Activated CD8-positive, alpha-beta memory T cell treated with anti-CD3 and anti-CD28 coated beads for 4 hours (primary cell): ENCODE measurements at regions not wholly inside any gene's neighbourhood (a gene's known extent, or its start where the extent isn't known, plus 50 kb on each side); places are given as distances from the start of the nearest gene placed in this dataset.
"Not testable (repeated sequence)": the region's sequence is repeated elsewhere in the genome, so short reads cannot be mapped to it uniquely, and the experiment has no call there.

ENCODE experiments used
- DNase-seq, 2 donors: peaks; one replicate each; pipeline ENCODE4 v3.0.0-alpha.2; 2020; ENCODE audit warnings: low read depth in 2 of 2

DNA sequence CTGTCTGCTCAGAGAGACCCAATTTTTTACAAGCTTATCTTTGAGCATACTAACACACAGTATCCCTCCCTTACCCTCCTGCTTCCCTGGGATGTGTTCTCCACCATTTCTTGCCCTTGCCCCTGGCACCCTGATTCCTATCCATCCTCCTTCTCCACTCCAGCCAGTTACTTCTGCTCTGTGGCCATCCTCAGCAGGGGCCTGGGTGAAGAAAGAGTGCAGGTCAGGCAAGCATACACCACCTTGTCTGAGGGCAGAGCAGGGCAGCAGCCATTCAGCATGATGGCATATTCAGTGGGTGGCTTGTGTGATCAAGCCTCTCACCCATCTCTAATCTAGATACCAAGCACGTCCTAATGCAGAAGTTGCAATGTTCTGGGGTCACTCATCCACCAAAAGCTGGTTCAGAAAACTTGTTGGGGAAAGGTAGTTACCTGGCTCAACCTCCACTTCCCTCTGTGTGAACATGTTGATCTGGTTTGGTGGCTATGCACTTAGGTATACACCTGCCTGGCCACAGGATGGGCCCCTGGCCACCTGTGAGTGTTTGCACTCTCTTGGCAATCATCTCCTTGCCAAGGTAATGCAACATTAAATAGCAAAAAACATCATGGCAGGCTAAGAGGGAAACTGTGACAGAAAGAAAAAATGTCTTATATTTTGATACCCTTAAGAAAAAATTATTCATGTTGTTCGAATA, 900.3 kb upstream of the MIR17HG start:
- no peak for DNase-seq

DNA sequence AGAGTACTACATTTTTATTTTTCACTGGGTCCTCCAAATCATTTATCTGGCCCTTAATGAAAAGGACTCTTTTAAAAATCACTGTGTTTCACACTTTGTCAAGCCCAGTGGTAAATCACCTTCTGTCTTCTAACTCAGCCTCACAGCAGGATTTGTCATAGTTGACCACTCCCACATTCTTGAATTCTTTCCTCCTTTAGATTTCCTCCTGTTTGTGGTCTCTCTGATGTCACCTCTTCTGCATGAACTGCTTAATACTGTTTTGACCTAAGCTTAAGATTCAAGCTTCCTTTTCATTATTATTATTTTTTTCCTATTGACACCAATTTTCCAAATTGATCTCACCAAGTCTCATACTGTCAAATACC, 899.8 kb upstream of the MIR17HG start:
- no peak for DNase-seq

DNA sequence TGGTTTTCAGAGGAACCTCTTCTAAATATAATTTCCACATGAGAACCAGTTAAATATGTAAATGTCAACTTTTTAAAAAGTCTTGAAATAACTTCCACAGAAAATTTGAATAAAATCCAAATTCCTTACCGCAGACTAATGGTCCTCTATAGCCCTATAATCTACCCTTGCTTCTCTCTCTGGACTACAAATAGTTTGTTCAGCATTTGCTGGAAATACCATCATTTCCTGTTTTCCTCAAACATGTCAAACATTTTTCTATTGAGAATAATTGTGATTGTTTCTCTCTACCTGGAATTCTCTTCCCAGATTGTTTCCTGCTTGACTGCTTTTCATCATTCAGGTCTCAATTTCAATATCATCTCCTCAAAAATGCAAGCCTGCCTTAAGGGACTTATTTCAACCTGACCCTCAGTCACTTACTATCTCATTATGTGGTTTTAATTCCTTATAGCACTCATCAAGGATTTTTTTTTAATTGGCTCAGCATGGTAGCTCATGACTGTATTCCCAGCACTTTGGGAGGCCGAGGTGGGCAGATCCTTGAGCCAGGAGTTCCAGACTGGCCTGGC, 898.9 kb upstream of the MIR17HG start:
- no peak for DNase-seq

DNA sequence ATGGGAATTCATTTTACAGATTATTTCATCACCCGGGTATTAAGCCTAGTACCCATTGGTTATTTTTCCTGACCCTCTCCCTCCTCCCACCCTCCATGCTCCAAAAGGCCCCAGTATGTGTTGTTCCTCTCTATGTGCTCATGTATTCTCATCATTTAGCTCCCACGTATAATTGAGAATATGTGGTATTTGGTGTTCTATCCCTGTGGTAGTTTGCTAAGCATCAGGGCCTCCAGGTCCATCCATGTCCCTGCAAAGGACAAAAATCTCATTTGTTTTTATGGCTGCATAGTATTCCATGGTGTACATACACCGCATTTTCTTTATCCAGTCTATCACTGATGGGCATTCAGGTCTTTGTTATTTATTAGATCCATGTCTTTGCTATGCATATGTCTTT, 894.1 kb upstream of the MIR17HG start:
- no peak for DNase-seq

DNA sequence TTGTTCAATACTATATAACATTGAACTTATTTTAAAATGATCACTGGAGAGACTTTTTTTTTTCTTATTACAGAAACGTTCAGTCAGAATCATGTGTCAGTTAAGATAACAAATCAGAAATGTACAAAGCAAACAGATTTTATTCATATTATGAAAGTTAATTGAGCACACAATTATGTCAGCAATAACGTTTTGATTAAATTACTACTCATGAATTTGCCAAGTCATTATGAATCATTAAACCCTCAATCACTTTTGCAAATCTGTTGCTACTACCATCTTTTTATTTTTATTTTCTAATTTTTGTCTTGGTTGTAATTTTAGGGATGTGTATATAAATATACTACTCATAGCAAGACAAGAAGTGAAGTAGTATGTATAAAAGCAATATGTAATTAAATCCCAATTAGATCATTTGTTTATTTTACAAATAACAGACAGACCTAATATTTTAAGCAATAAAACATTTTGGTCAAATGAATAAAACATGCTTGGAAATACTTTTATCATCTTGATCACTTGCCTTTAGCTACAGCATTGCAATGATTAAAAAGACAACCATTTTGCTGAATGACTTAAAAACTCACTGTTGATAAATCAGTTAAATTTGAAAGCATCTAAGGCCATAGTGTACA, 893.4 kb upstream of the MIR17HG start:
- no peak for DNase-seq

DNA sequence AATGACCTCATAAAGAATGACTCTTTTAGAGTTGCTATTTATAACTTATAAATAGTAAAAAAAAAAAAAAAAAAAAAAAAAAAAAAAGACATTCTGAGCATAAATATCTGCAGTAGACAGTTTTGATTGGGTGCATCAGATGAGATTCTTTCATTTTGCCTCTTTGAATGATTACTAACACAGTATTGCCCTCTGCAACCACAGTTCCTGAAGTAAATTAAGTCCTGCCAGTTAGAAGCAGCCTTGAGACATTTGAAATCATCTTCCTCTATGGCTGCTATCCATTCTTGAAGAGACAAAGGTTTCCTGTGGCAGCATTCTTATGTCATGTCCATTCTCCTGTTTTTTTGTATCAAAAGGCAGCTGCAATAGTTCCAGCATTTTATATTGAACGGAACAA, 892.4 kb upstream of the MIR17HG start:
- DNase-seq, result no peak

DNA sequence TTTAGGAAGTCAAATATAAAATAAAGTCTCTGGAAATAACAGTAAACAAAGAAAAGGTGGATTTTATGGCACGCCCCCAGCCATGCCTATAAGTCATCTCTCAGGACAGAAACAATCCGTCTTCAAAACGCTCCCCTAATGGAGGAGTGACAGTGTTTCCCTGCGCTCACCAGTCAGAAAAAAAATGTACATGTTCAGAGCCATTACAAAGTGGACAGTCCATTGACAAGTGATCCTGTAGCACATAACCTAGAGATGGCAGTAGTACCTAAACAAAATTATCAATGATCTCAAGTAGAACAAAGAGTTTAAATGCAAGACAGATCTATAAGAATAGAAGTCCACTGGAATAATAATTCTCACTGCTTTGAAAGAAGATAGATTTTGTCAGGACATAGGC, 891.7 kb upstream of the MIR17HG start:
- DNase-seq, result no peak

DNA sequence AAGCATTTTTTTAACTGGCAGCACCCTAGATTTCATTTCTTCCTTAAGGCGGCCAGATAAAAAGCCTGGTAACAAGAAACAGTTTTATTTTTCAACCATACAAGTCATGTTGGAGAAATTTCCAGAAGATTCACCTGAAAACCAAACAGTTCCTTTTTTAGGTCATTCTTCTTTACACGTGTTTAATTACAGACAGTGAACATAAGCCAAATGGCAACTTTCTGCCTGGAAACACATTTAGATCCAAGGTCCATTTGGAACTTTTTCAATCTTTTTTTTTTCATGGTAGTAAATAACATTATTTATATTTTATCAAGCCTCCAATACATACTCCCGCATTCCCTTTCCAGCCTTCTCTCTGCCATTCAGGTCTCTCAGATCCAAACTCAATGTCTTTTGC, 886.1 kb upstream of the MIR17HG start:
- DNase-seq, result no peak

DNA sequence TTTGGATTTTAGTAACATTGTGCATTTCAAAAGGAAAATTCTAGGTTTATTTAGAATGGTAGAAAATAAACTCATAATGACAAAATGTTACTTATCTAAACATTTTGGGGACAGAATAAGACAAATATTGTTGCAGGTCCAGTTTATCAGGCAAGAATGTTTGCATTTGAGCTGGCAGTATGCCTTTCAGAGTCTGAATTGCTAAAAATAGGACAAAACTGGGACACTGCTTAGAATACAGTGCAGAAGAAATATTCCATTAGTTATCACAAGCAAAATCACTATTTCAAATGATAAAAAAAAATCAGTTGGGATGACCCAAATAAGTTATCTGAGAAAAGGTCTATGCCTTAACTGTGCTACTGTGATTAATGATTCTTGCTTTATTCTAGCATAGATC, 870.3 kb upstream of the MIR17HG start:
- DNase-seq, result no peak

DNA sequence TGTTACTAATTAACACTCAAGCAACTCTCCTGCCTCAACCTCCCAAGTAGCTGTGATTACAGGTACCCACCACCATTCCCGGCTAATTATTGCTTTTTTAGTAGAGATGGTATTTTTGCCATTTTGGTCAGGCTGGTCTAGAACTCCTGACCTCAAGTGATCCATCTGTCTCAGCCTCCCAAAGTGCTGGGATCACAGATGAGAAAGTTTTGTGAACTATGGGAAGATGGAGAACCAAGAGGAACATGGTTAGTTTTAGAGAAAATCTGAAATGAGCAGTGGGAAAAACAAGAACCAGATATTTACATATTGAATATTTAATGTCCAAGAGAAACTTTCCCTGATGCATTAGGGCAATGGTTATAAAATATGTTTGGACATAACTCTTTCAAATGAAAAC, 863.6 kb upstream of the MIR17HG start:
- DNase-seq, result no peak

DNA sequence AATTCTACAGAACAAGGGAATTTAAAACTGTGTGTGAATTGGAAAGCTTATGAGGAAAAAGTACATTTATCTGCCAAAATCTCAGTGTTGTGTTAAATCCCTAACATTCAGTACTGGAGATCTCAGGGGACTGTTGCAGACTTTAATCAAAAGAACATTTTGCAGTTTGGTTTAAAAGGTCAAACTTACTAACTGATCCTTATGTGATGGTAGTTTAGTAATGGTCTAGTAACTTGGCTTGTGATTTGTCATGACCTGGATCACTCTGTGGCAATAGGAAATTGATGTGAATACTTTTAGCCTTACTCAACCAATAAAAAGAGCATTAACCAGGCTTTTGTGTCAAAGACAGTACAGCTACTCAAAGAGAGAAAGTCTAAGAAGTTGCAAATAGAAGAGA, 862.1 kb upstream of the MIR17HG start:
- DNase-seq, result no peak

DNA sequence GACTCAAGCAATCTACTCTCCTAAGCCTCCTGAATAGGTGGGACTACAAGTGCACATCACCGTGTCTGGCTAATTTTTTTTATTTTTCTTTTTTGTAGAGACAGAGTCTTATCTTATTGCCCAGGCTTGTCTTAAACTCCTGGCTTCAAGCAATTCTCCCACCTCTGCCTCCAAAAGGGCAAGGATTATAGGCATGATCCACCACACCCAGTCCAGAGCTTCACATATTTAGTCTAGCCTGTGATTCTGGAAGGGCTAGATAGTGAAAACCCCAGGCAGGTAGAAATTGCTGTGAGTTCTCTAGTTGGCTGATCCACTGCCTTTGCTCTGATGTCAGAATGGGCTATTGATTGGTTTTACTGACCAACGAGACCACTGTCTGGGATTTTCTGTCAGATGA, 854.6 kb upstream of the MIR17HG start:
- no peak for DNase-seq

DNA sequence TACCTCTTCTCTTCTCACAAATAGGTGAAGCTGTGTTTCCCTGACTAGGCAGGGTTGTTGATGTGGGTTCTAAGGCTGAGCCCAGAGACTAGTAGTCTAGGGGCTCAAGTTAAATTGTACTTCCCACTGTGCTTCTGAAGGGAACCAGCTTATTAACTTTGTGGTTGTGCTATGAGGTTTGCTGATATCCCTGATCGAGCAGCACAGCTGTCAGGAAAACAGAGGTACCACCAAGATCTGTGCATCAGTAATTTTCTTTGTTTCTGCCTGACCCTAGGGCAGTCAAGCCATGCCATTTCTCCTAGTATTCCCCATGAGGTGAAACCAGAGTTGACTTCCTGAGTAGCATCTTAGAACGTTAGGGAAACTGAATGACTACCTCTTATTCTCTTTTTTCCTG, 853.8 kb upstream of the MIR17HG start:
- DNase-seq, result no peak

DNA sequence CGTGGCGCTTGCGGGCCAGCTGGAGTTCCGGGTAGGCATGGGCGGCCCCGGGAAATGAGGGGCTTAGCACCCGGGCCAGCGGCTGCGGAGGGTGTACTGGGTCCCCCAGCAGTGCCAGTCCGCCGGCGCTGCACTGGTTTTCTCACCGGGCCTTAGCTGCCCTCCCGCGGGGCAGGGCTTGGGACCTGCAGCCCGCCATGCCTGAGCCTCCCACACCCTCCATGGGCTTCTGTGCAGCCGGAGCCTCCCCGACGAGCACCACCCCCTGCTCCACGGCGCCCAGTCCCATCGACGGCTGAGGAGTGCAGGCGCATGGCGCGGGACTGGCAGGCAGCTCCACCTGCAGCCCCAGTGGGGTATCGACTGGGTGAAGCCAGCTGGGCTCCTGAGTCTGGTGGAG, 852.6 kb upstream of the MIR17HG start:
- DNase-seq, result not testable (repeated sequence)

DNA sequence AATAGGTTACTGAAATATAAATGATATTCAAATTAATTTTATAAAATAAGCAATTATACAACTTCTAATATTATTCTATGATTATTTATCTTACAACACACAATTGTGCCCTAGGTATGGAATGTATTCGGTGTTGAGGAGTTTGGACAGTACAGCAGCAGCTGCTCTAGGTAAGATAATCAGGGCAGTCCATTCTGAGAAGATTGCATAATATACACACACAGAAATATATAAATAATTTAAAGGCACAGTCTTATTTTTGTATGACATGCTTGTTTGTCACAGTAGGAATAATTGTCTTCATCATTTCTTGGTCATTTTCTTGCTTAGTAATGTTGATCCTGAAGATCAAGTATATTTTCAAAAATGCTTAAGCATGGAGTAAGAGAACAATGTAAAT, 849.4 kb upstream of the MIR17HG start:
- DNase-seq, result no peak

DNA sequence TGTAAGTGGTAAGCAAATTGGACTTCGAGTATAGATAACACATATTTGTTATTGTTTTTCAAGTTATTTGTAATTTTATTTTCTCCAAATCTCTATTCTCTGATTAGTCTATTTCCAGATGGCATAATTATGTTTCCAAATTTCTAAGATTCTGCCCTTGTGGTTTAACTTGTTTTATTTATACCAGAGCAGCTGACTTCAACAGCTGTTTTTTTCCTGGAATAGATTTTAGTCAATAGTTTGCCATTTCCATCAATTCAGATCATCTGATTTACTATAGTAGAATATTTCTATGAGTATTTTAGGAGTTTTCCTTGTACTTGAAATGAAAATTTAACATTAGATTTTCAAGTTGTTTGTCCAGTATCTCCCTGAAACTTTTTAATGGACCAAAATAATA, 848.7 kb upstream of the MIR17HG start:
- no peak for DNase-seq

DNA sequence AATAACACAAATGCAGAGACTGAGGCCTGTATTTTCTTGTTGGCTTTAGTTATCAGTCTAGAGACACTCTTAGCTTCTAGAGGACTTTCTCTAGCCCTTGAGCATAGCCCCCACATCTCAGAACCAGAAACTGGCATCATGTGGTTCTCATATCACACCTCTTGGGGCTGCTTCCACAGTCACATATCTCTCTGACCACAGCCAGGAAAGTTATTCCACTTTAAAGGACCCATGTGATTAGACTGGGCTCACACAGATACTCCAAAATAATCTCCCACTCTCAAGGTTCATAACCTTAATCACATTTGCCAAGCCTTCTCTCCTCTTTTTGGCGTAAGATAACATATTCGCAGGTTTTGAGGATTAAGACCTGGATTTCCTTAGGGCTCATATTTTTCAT, 846.9 kb upstream of the MIR17HG start:
- no peak for DNase-seq

DNA sequence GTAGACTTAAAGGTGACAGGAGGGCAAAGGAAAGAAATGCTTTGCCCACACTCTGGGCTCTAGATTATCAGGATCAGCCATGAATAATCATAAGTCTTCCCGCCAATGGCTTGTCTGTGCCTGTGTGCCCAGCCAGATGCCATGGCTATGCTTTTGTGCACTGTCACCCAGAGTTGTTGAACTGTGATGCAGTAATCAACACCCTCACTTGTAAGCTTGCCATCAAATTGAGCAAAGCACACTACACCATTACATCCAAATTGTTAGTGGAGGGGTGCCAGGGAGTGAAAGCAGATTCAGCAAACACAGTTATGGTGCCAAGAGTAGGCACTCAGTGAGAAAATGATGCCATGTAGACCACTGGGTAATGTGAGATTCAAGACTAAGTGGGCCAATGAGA, 845.3 kb upstream of the MIR17HG start:
- no peak for DNase-seq

DNA sequence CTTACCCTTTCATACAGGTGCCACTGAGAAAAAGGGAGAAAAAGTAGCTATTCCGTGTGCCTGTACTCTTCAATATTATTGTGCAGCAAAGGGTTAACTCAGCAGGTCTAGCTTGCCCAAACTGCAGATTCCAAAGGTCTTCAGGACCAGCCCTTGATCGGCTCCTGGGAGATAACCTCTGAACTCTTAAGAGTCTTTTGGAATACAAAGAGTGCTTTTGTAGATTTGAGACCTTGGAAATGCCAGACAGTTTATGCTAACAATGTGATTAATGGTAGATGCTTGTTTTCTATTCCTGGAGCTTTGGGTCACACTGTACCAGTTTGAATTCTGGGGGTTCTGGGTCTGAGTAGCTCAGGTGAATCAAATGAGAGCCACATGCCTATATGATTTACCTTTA, 844.7 kb upstream of the MIR17HG start:
- DNase-seq, result no peak

DNA sequence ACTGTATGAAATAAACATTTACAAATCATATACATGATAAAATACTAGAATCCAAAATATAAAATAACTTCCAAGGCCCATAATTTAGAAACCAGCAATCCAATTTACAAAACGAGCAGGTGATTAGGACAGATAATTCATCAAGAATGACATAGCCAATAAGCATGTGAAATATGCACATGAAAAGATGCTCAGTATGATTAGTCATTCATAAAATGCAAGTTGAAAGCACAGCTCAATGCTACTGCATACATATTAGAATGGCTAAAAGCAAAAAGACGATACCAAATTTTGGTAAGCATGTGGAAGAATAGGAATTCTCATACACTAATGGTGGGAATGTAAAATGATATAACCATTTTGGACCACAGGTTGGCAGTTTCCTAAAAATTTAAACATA, 837.2 kb upstream of the MIR17HG start:
- no peak for DNase-seq

DNA sequence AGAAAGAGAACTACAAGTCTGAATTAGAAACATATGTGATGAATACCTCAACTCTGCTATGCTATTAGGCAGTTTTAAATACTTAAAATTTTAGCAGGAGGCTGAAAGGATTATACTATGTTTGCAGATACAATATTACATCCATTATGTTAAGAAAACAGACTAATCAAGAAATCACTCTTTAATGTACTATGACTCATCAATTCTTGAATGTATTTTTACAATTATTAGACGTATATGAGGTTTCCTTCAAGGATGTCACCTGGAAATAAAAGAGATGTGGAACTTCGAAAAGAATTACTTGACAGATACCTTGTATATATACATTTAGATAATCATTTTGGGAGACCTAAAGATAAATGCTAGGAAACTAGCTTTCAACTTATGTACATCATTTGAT, 835.6 kb upstream of the MIR17HG start:
- DNase-seq, result no peak

DNA sequence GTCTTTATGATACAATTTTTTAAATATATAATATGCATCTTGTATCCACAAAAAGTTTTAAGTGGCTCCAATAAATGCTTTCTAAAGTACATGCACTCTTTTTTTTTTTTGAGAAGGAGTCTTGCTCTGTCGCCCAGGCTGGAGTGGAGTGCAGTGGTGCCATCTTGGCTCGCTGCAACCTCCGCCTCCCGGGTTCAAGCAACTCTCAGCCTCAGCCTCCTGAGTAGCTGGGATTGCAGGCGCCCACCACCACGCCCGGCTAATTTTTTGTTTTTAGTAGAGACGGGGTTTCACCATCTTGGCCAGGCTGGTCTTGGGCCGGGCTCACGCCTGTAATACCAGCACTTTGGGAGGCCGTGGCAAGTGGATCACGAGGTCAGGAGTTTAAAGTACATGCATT, 832.8 kb upstream of the MIR17HG start:
- not testable (repeated sequence) for DNase-seq

DNA sequence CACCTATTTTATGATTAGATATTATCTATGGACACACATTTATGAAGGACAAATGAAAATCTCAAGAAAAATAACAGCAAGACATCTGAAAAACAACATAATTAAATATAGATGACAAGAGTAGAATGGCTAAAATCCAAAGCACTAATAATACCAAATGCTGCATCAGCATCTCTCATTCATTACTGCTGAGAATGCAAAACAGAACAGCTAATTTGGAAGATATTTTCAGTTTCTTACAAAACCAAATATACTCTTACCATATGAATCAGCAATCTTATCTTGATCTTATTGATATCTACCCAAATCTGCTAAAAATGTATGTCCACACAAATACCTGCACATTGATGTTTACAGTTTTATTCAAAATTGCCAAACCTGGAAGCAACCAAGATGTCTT, 829.1 kb upstream of the MIR17HG start:
- DNase-seq, result no peak

DNA sequence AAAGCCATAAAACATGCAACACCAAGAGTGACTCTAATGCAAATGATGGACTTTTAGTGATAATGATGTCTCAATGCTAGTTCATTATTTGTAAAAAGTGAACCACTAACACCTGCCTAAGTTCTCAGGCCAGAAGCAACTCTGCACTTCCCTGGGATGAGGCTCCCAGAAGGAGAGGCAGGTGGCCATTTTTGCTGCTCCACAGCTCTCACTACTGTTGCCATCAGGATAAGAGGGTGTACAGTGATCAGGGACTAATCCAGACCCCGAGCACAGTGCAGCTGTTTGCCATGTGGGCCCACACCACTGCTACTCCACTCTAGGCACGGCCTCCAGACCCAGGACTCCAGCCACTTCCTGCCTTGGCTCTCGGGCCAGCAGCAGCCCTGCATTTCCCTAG, 828.3 kb upstream of the MIR17HG start:
- no peak for DNase-seq
